GM10266 (cell line): ENCODE measurements at regions not wholly inside any gene's neighbourhood (a gene's known extent, or its start where the extent isn't known, plus 50 kb on each side); places are given as distances from the start of the nearest gene placed in this dataset.

Experiments
- DNase-seq: peaks from one replicate; pipeline ENCODE4 v3.0.0; 2012; ENCODE audit errors: extremely low spot score
- CTCF ChIP-seq: IDR thresholded peaks from 2 replicates; pipeline ENCODE4 v1.5.1; 2012; ENCODE audit warnings: mild to moderate bottlenecking, low read depth; ENCODE audit not compliant: control insufficient read depth, insufficient read depth; ENCODE audit errors: missing control alignments

- DNase-seq: no peak
- TF ChIP-seq CTCF: no peak
These were observed 144.4 kb downstream of the RMI1 start for GRCh38 chr9:84125046-84125445.

- no peak for DNase-seq
- no peak for TF ChIP-seq CTCF
These were observed 148.9 kb downstream of the RMI1 start for GRCh38 chr9:84129529-84129928.

GRCh38 chr9:84136119-84136868 lies 155.7 kb downstream of the RMI1 start:
- no peak for TF ChIP-seq CTCF

GRCh38 chr9:84137968-84138367 lies 157.4 kb downstream of the RMI1 start:
- no peak for TF ChIP-seq CTCF

More at GRCh38 chr9:84136119-84136868, 155.7 kb downstream of the RMI1 start:
- no peak for DNase-seq

GRCh38 chr9:84138541-84138940 lies 157.9 kb downstream of the RMI1 start:
- DNase-seq: no peak

More at GRCh38 chr9:84137968-84138367, 157.4 kb downstream of the RMI1 start:
- no peak for DNase-seq

GRCh38 chr9:84139296-84140070 lies 158.9 kb downstream of the RMI1 start:
- no peak for DNase-seq
- no peak for TF ChIP-seq CTCF

More at GRCh38 chr9:84138541-84138940, 157.9 kb downstream of the RMI1 start:
- TF ChIP-seq CTCF: no peak
